PC-9 (cell line): ENCODE measurements at regions not wholly inside any gene's neighbourhood (a gene's known extent, or its start where the extent isn't known, plus 50 kb on each side); places are given as distances from the start of the nearest gene placed in this dataset.

Experiments used
- CTCF ChIP-seq: fragments of 200-600 bp; sonication (generic); conservative IDR thresholded peaks from 2 replicates; pipeline ENCODE4 v1.6.1; 2017; ENCODE audit warnings: mixed run types, antibody characterized with exemption, mild to moderate bottlenecking, moderate library complexity
- EZH2 ChIP-seq: fragments of 200-600 bp; sonication (generic); IDR thresholded peaks from 2 replicates; pipeline ENCODE4 v1.8.0; 2017; ENCODE audit warnings: antibody characterized with exemption, low read depth

- TF ChIP-seq CTCF = no peak
- TF ChIP-seq EZH2 = no peak
Measured at GRCh38 chr18:71223486-71223885, 934.6 kb downstream of the SOCS6 start.
